ENCODE measurements at regions not wholly inside any gene's neighbourhood (a gene's known extent, or its start where the extent isn't known, plus 50 kb on each side); places are given as distances from the start of the nearest gene placed in this dataset.

GRCh38 chr16:74169687-74170376 lies 126.8 kb upstream of the PSMD7 start:
- DNase-seq (ENCODE audit: low read depth, low spot score) (no peak), ATAC-seq (no peak)
- H2AFZ ChIP-seq (ENCODE audit: low read depth, low read length, poor library complexity, severe bottlenecking): no peak overlapping the region
- no TSS peak for BruUV-seq (replicated peaks)
- TF ChIP-seq POLR2A (IDR thresholded peaks at IDR 0.05; ENCODE audit: borderline replicate concordance, extremely low read depth, insufficient read depth, insufficient read length) (no peak), SIN3A (IDR thresholded peaks at IDR 0.05; ENCODE audit: low read depth) (no peak), FOSL1 (IDR thresholded peaks at IDR 0.05; ENCODE audit: low read depth) (no peak), EGR1 (IDR thresholded peaks at IDR 0.05; ENCODE audit: low read depth) (no peak), ELF1 (IDR thresholded peaks at IDR 0.05; ENCODE audit: borderline replicate concordance, low read depth) (no peak), ZBTB33 (IDR thresholded peaks at IDR 0.05; ENCODE audit: extremely low read depth, insufficient replicate concordance, low read length) (no peak), CBX3 (IDR thresholded peaks at IDR 0.05; ENCODE audit: low read depth) (no peak), ATF3 (IDR thresholded peaks at IDR 0.05) (no peak), RAD21 (IDR thresholded peaks at IDR 0.05; ENCODE audit: low read depth) (no peak), ZFX (IDR thresholded peaks at IDR 0.05) (no peak), TCF7L2 (IDR thresholded peaks at IDR 0.05; ENCODE audit: borderline replicate concordance, extremely low read depth, insufficient read depth, insufficient read length) (no peak), EZH2phosphoT487 (IDR thresholded peaks at IDR 0.05; ENCODE audit: borderline replicate concordance) (no peak), YY1 (IDR thresholded peaks at IDR 0.05; ENCODE audit: extremely low read depth, insufficient replicate concordance, low read depth, low read length) (no peak), CTCF (IDR thresholded peaks at IDR 0.05 in 2 of 3, conservative IDR thresholded peaks at IDR 0.05 in 1 of 3; ENCODE audit: borderline replicate concordance in 1 of 3, insufficient read depth in 1 of 3, low read depth in 2 of 3, low read length in 2 of 3) (no peak), MAX (IDR thresholded peaks at IDR 0.05) (no peak), SRF (IDR thresholded peaks at IDR 0.05; ENCODE audit: low read depth) (no peak), EZH2 (IDR thresholded peaks at IDR 0.05) (no peak)
- H3K9ac ChIP-seq (ENCODE audit: low read length): no peak overlapping the region
- ChIA-PET POLR2A (no interaction called here), RAD21 (ENCODE audit: low non-redundant PET in 1 of 2, low total read pairs in 2 of 2, uncharacterized antibody in 2 of 2, unreplicated experiment in 2 of 2) (no interaction called here), CTCF (no interaction called here)
- H3K27ac ChIP-seq (ENCODE audit: low read depth, low read length): no peak overlapping the region
- H3K9me3 ChIP-seq (ENCODE audit: control insufficient read depth in 1 of 2, insufficient read depth in 1 of 2, low read depth in 1 of 2, low read length in 2 of 2): no peaks in the 10 kb centered on the region
- intact Hi-C loops (cut with micrococcal nuclease): no loop called here
- 0 out of 2 replicates have a peak, but pooled peaks cover 6% of the 10 kb centered on the region for H3K27me3 ChIP-seq (ENCODE audit: insufficient read depth, low read length)
- H3K36me3 ChIP-seq (ENCODE audit: control insufficient read depth in 1 of 2, insufficient read depth in 2 of 2, low read length in 2 of 2): no peaks in the 10 kb centered on the region
- no peaks in the 10 kb centered on the region for H3K79me2 ChIP-seq (ENCODE audit: insufficient read depth, low read length)
- H3K4me1 ChIP-seq (ENCODE audit: control insufficient read depth in 1 of 2, insufficient read depth in 2 of 2, low read length in 2 of 2): no peaks in the 10 kb centered on the region
- H4K20me1 ChIP-seq (ENCODE audit: insufficient read depth): no peaks in the 10 kb centered on the region
- H3K9me2 ChIP-seq (ENCODE audit: insufficient read depth): no peaks in the 10 kb centered on the region
- H3K4me3 ChIP-seq (replicated peaks in 1 of 2; ENCODE audit: low read depth in 1 of 2, low read length in 2 of 2): no peak overlapping the region
- H3K4me2 ChIP-seq (ENCODE audit: low read length): no peak overlapping the region
